ENCODE measurements at regions not wholly inside any gene's neighbourhood (a gene's known extent, or its start where the extent isn't known, plus 50 kb on each side); places are given as distances from the start of the nearest gene placed in this dataset.
A peak's percentile ranks its signal among the peaks of the same experiment; 100 is the strongest.

DNA sequence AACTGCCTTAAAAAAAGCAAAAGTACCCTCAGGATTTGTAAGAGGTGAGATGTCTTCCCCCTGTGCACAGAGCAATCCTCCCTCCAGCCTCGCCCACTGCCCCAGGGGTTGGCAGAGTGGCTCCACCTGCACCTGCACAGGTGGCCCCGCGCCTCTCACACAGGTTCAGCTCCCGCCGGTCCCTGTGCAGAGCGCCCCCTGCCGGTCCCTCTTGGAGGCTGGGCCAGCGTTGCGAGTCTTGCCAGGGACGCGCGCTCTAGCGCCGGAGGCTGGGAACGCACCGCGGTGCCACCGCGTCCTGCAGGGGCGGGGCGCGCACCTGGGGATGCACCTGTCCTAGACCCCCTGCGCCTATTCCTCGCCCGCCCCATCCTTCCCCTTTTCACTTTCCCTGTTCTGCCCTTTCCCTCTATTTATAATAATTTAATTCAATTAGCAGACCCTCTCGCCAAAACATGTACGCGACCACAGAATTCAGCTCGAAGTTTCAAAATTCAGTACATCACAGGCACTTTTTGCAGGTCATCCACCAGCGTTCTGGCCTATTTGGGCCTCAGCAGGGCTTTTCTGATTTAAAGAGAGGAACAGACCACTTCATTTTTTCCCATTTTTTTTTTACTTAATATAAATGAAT, 618.6 kb downstream of the AACS start:
- ATAC-seq (peak; percentile 95 to 99 (median 96)), DNase-seq (peak; percentile 82 to 85 (median 83))
- no peak overlapping the region for H3K27ac ChIP-seq
- H3K9me3 ChIP-seq, result no peaks in the 10 kb centered on the region
- no peaks in the 10 kb centered on the region for H3K27me3 ChIP-seq
- no peak overlapping the region for H3K4me3 ChIP-seq
- TF ChIP-seq, protein P1, sequence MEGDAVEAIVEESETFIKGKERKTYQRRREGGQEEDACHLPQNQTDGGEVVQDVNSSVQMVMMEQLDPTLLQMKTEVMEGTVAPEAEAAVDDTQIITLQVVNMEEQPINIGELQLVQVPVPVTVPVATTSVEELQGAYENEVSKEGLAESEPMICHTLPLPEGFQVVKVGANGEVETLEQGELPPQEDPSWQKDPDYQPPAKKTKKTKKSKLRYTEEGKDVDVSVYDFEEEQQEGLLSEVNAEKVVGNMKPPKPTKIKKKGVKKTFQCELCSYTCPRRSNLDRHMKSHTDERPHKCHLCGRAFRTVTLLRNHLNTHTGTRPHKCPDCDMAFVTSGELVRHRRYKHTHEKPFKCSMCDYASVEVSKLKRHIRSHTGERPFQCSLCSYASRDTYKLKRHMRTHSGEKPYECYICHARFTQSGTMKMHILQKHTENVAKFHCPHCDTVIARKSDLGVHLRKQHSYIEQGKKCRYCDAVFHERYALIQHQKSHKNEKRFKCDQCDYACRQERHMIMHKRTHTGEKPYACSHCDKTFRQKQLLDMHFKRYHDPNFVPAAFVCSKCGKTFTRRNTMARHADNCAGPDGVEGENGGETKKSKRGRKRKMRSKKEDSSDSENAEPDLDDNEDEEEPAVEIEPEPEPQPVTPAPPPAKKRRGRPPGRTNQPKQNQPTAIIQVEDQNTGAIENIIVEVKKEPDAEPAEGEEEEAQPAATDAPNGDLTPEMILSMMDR (IDR thresholded peaks at IDR 0.05), result peak; percentile 77 to 96 (median 91)
- no peak for TF ChIP-seq POLR2A (IDR thresholded peaks at IDR 0.05)
- no peaks in the 10 kb centered on the region for H3K4me1 ChIP-seq
- no peaks in the 10 kb centered on the region for H3K36me3 ChIP-seq
- intact Hi-C loops (cut with DNase I), result loop anchor here in 1 of 2 donors (10.0 kb wide), 1 partner anchor 149 kb away; no protein-coding TSS in a partner anchor
- 11% methylated on average over 21 of the region's 30 CpGs for WGBS (ENCODE audit: insufficient coverage, low coverage, low lambda C conversion rate, missing lambda C conversion rate)

DNA sequence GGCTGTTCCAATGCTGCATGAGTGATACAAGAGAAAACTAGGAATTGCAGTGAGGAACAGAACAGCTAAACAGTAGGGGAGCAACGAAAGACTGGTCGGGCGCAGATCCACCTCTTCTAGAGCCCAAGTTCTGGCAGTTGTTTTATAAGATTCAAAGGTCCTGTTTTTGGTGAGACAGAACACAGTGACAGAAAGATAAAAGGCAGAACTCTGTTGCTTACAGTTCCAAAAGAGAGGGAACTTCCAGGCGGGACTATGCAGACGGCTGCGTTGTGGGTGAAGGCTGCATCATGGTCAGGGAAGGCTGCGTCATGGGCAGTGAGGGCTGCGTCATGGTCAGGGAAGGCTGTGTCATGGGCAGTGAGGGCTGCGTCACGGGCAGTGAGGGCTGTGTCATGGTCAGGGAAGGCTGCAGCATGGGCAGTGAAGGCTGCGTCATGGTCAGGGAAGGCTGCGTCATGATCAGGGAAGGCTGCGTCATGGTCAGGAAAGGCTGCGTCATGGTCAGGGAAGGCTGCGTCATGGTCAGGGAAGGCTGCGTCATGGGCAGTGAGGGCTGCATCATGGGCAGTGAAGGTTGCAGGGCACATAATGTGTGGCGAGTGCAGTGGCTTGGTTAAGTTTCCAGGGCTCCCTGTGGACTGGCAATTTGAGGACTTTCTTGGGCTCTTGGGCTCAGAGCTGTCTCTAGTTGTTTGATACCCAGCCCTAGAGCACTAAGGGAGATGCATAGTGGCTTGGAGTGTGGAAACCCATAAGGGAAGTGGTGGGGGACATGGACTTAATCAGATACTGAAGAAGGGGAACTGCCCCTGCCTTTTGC, 619.9 kb downstream of the AACS start:
- Histone ChIP-seq H3K4me1 (no peaks in the 10 kb centered on the region), H3K36me3 (no peaks in the 10 kb centered on the region), H3K27me3 (no peaks in the 10 kb centered on the region), H3K27ac (no peak overlapping the region), H3K4me3 (no peak overlapping the region), H3K9me3 (no peaks in the 10 kb centered on the region)
- TF ChIP-seq, protein P1 (IDR thresholded peaks at IDR 0.05), result no peak
- no peak for TF ChIP-seq POLR2A (IDR thresholded peaks at IDR 0.05)
- ATAC-seq, result no peak
- 59% methylated on average over 12 of the region's 17 CpGs for WGBS (ENCODE audit: insufficient coverage, low coverage, low lambda C conversion rate, missing lambda C conversion rate)
- intact Hi-C loops (cut with DNase I), result loop anchor here in 1 of 2 donors (10.0 kb wide), 1 partner anchor 150 kb away; no protein-coding TSS in a partner anchor
- no peak for DNase-seq

DNA sequence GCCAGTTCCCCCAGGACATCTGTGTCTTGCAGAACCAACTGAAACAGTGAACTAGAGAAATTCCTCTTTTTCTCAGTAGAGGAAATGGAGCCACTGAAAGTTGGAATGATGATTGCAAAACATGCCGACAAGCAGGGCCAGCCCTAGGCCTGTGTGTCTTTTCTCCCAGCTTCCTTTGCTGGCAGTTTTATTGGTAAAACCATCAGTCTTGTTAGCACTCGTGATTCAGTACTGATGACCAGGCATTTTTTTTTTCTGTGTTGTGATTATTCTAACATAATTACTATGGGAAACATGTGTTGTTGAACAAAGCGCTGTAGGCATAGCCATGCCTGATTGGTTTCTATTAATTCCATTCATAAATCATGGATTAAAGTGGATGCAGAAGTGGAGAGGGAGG, 620.7 kb downstream of the AACS start:
- ATAC-seq (no peak), DNase-seq (no peak)
- Histone ChIP-seq H3K27me3 (no peaks in the 10 kb centered on the region), H3K9me3 (no peaks in the 10 kb centered on the region), H3K4me3 (no peak overlapping the region), H3K36me3 (no peaks in the 10 kb centered on the region), H3K4me1 (no peaks in the 10 kb centered on the region), H3K27ac (no peak overlapping the region)
- intact Hi-C loops (cut with DNase I), result loop anchor here in 1 of 2 donors (10.0 kb wide), 1 partner anchor 151 kb away; no protein-coding TSS in a partner anchor
- WGBS (ENCODE audit: insufficient coverage, low coverage, low lambda C conversion rate, missing lambda C conversion rate), result 26% methylated on average over 3 of the region's 3 CpGs
- no peak for TF ChIP-seq POLR2A (IDR thresholded peaks at IDR 0.05)
- TF ChIP-seq, protein P1 (IDR thresholded peaks at IDR 0.05), result no peak

DNA sequence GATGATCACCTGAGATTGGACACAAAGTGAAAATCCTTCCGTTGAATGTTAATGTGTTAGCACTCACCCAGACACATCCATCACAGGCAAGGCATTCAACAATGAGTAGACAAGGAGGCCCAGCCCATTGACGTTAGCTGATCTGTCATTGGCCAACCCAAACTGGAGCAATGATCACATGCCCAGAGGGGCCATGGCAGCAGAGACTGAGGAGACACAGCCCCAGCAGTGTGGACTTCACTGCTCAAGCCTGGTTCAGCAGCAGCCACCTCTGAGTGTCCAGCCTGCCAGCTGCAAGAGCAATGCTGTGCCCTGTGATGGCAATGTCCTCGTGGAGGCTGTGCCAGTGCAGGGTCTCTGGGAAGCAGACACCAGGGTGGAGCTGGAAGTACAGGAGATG, 622.2 kb downstream of the AACS start:
- WGBS (ENCODE audit: insufficient coverage, low coverage, low lambda C conversion rate, missing lambda C conversion rate), result 18% methylated on average over 2 of the region's 3 CpGs
- intact Hi-C loops (cut with DNase I), result loop anchor here in 1 of 2 donors (10.0 kb wide), 1 partner anchor 153 kb away; no protein-coding TSS in a partner anchor
- ATAC-seq, result no peak

More for the DNA sequence above, 622.2 kb downstream of the AACS start:
- H3K27me3 ChIP-seq, result no peaks in the 10 kb centered on the region
- H3K4me3 ChIP-seq, result no peak overlapping the region
- TF ChIP-seq, protein P1 (IDR thresholded peaks at IDR 0.05), result no peak
- TF ChIP-seq POLR2A (IDR thresholded peaks at IDR 0.05), result no peak
- no peak for DNase-seq
- no peaks in the 10 kb centered on the region for H3K4me1 ChIP-seq
- H3K27ac ChIP-seq, result no peak overlapping the region
- H3K36me3 ChIP-seq, result no peaks in the 10 kb centered on the region
- no peaks in the 10 kb centered on the region for H3K9me3 ChIP-seq
